Germinal center (tissue), 1 donor: ENCODE measurements at regions not wholly inside any gene's neighbourhood (a gene's known extent, or its start where the extent isn't known, plus 50 kb on each side); places are given as distances from the start of the nearest gene placed in this dataset.
"Not testable (repeated sequence)": the region's sequence is repeated elsewhere in the genome, so short reads cannot be mapped to it uniquely, and the experiment has no call there.

Experiments
- DNase-seq: peaks from one replicate; pipeline ENCODE4 v3.0.0; 2012; ENCODE audit warnings: mixed read lengths, low spot score

DNA sequence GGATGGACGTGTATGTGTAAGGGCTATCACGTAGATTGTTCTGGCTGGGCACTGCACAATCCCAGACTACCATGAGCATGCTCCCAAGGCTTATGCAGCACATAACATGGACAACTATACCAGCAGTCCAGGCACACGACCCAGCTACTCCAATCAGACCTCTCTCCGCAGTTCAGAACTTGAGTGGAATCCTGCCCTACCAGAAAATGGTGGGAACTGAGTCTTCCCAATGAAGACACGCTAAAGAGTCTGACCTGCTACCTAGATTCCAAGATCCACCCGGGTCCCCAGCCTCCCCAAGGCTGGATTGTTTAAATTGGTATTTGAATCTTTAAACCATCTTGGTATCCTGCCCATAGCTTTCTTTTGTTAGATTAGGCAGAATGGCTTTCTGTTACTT is 251.3 kb upstream of the KAZN start:
- no peak for DNase-seq

DNA sequence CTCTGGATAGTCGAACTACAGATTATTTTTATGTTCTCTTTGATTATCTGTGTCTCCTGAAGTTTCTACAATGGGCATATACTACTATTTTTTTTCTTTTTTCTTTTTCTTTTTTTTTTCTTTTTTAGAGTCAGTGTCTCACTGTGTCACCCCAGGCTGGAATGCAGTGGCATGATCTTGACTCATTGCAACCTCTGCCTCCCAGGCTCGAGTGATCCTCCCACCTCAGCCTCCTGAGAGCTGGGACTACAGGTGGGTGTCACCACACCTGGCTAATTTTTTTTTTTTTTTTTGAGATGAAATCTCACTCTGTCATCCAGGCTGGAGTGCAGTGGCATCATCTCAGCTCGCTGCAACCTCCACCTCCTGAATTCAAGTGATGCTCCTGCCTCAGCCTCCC is 250.7 kb upstream of the KAZN start:
- no peak for DNase-seq

DNA sequence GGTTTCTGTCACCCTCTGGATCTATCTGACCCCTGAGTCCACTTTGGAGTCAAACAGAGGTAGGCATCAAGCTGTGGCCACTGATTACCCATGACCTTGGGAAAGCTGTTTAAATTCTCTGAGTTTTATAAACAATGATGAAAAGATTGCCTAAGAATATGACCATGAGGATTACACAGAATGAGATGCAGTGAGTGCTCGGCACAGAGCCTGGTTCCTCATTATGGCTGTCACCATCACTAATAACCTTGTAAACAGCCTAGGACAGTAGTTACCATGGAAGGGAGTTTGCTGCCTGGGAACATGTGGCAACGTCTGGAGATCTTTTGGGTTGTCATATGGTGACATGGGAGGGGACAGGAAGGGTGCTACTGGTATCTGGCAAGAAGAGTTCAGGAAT is 248.3 kb upstream of the KAZN start:
- DNase-seq: no peak

DNA sequence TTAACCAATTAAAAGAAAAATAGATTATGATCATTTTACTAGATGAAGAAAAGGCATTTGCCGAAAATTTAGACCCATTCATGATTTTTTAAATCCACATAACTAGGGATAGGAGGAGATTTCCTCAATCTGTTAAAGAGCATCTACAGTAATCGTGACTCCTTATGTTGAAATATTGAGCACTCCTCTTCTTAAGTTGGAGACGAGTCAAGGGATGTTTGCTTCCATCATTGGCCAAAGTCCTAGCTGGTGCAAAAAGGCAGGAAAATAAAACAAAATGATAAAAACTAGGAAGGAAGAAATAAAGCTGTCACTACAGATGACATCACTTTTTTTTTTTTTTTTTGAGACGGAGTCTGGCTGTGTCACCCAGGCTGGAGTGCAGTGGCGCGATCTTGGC is 245.6 kb upstream of the KAZN start:
- no peak for DNase-seq

DNA sequence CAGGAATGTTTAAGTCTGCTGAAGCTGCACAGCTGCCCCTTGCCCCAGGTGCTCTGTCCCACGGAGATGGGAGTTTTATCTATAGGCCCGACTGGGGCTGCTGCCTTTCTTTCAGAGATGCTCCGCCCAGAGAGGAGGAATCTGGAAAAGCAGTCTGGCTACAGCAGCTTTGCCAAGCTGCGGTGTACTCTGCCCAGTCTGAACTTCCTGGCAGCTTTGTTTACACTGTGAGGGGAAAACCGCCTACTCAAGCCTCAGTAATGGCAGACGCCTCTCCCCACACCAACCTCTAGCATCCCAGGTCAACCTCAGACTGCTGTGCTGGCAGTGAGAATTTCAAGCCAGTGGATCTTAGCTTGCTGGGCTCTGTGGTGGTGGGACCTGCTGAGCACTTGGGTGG is 237.5 kb upstream of the KAZN start:
- not testable (repeated sequence) for DNase-seq

DNA sequence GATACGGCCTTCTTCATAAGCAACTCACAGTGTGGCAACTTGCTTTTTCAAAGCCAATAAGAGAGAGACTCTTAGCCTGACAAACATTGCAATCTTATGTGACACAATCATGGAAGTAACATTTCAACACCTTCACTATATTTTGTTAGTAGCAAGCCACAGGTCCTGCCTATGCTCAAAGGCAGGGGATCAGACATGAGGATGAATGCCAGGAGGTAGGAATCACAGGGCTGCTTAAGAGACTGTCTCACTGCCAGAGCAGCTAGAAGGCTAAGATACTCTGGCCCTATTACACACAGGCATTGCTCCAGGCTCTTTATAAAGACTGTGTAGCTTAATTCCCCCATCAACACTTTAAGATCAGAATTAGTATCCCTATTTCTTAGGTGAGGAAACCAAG is 236.2 kb upstream of the KAZN start:
- no peak for DNase-seq

DNA sequence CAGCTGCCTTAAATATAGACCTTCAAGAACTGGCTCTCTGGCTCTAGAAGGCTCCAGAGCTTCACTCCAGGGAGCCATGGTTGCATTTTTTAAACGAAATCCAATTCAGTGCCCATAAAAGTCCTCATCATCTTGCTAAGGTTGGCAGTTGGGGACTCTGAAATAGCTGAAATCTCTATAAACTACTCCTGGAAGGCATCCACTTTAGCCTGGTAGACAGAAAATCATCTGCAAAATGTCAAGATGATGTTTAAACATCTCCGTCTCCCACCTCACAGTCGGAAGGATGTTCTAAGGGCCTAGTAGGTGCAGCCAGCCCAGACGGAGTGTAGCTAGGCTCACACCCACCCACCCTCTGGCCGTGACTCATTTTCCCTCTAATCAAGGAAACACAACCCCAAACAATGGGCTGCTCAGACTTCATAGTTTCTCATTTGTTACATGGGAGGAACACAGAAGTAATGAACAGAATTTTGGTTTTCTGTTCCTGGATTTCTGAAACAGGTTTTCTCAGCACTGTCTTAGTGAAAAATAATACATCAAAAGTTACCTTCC is 235.4 kb upstream of the KAZN start:
- no peak for DNase-seq

DNA sequence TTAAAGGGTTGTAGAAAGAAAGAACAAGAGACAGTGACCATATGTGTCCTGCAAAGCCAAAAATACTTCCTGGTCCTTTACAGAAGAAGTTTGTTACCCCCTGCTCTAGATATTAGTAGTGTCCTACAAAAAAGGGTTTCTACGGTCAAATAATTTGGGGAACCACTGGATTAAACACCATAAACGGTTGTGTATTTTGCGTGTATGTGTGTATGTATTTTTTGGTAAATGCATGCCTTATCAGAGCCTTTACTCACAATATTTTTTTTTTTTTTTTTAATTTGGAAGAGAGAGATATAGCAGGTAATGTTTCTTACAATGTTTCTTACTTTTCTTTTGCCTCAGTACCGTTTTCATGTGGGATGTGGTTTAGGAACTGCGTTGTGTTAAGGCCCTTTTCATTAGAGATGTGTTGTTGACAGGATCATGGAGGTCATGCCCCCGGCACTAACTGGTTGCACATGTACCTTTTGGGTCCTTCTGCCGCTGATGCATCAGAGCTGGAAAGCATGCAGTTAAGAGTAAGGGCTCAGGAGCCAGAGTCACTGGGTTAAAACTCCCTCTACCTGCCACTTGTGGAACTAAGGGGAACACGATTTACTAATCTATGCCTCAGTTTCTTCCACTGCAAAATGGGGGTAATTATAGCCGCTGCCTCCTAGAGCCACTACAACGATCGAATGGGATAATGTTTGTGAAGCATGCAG is 234.6 kb upstream of the KAZN start:
- DNase-seq: no peak

DNA sequence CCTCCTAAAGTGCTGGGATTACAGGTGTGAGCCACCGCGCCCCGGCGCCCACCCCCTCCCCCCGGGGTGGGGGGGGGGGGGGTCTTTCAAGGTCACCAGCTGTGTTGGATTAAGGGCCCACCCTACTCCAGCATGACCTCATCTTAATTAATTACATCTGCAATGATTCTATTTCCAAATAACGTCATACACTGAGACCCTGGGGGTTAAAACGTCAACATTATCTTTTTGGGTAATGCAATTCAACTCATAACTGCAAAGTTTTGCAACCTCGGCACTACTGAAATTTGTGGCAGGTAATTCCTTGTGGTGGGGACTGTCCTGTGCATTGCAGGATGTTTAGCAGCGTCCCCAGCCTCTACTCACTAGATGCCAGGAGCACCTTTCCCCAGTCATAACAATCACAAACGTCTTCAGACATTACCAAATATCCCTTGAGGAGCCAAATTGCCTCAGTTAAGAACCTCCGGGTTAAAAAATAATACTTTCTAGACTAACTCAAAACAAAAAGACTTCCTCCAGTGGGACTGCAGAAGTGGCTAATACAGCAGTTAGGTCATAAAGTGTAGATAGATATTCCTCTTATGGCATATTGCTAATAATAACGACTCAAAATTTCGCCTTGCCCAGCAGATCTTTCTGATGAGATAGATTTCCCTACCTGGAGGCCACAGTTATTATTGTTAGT is 233.0 kb upstream of the KAZN start:
- DNase-seq: no peak

DNA sequence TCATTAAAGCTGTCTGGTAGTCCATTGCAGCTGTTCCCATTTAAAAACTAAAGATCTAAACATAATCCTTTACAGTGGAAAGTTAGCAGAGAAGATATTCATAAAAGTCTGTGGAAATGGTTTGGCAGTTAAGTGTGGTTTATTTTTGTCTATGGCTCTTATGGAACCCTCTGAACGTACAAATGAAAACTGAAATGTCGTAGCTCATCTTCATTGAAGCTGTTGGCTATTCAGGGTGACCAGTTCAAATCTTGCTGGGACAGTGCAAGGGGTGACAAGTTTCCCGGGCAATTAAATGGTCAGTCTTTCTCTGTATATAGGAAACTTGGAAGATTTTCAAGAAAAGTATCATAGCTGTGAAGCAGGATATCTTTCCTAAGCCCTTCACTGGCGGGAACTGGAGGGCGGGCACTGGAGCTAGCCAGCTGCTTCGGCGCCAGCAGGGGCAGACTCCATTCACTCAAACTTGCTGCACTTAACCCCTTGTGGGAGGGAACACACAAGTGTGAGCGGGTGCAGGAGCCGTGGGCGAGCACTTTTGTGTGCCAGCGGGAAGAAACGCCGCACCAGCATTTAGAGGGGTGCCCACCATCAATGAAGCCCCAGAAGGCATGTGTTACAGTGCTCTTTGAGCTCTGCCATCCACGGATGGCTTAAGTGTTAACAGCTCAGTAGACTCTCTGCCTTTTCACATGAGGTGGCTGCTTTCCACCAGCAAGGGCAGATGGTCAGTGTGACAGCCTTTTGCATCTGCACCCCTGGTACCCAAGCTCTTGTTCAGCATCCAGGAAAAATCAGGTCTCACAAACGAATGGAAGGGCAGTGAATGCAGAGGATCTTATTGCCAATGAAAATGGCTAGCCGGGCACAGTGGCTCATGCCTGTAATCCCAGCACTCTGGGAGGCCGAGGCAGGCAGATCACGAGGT is 232.1 kb upstream of the KAZN start:
- no peak for DNase-seq

DNA sequence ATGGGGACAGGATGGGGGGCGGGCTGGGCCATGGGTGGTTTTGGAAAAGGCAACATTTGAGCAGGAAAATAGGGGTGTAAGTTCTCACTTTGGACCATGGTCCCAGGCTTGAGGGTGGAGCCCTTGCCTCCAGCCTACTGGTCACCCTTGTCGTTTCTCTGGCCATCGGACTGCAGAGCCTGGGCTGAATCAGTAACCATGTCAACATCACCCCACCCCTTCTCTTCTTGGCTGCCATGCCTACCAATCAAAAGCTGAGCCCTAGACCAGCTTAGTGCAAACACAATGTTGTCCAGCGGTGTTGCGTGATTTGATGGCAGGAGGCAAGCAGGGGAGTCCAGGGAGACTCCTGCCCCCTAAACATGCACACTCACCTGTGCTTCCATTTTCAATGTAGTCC is 231.0 kb upstream of the KAZN start:
- DNase-seq: no peak

DNA sequence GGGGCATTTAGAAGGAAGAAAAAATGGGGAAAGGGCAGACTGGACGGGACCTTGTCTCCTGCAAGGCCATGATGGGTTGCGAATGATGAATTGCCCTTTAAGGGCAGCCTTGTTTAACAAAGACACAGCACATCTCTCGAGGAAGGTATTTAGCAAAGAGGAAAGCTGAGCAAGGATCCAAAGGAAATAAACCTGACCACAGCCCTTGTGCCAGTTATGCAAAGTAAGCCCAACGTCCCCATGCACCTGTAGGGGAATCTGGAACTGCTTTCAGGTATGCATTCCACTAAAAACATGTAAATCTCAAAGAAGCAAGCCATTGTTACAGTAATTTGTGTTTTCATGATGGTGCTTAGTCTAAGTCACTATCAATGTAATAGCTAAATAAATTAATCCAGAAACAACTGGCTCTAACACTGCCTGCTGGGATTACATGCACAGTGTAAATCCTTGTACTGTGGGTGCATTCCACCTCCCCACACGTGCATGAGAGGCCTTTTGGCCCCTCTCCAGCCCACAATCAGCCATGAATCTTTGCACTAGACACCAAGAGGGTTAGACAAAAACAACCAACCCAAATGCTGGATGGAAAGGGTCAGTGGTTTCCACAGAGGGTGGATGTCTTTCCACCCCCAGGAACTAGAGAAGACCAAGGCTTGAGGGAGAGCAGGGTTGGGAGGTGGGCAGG is 228.8 kb upstream of the KAZN start:
- DNase-seq: no peak

DNA sequence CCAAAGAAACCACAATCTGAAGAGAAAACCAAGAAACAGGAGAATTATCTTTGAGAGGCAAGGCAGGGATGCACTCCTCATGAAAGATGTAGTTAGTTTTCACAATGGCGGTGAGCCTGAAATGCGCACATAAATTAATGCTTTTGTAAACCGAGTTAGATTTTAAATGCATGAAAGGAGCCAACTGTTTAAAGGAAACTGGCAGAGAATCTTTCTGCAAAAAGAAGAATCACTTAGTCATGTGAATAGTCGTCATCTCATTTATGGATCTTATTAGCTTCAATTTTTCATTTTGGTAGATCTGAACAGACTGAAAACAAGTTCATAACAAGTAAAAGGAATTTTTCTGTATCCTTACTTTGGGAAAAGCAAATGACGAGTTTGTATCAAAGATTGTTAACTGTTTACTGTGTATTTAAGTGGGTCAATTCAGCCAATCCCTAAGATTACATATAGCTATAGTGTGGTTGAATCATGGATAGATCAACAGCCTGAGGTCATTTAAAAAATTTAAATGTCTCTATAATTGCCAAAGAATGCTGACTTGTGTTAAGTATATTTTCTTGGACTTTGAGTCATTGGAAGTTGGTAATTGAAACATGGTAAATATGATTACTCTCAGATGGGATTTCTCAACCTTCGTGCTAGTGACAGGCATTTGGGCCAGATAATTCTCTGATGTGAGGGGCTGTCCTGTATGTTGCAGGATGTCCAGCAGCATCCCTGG is 226.6 kb upstream of the KAZN start:
- DNase-seq: no peak

DNA sequence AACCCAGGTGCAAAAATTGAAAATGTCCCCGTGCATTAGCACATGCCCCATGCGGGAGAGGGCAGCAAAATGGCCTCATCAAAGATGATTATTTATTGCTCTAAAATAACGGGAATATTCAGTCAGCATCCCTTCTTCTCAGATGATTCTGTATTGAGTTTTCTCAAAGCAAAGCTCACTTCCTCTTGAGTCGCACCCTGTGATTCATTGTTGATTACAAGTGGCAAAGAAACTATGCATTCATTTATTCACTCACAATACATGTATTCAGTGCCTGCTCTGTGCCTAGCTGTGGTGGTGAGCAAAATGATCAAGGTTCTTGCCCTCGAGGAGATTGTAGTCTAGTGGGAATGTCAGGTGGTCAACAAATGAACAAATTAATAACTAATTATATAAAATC is 226.0 kb upstream of the KAZN start:
- DNase-seq: no peak

DNA sequence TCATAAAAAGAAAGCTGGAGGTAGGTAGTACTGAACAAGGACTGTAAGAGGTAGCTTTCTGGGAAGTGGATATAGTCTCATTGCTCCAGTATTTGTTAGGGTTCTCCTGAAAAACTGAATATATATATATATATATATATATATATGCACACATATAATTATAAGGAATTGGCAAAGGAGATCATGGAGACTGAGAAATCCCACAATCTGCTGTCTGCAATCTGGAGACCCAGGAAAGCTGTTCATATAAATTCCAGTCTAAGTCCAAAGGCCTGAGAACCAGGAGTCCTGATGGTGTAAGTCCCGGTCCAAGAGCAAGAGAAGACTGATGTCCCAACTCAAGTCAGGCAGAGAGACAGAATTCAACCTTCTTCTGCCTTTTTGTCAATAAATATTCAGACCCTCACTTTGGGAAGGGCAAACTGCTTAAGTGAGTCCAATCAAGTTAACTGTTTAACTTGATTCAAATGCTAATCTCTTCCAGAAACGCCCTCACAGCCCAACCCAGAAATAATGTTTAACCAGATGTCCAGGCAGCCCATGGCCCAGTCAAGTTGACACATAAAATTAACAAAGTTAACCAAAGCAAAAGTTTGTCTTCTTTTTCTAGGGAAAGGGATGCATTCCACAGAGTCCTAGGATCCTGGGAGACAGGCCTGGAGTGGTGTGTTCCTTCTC is 225.3 kb upstream of the KAZN start:
- DNase-seq: no peak

DNA sequence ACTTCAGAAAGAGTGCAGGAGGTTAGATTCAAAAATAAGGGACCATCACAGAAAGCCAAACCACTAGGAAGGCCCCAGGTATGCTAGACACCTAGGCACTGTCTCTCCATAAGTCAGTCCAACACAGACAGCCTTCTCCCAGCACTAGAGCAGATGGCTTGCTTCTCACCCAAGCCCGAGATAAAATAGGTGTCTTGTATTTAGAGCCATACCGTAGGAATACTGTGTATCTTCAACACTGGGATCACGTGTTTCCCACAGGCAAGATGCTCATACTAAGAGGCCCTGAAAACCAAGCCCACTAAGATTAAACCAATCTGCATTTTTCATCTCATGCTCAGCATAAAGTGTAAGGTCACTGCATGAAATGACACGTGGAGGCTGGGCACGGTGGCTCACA is 223.3 kb upstream of the KAZN start:
- no peak for DNase-seq

DNA sequence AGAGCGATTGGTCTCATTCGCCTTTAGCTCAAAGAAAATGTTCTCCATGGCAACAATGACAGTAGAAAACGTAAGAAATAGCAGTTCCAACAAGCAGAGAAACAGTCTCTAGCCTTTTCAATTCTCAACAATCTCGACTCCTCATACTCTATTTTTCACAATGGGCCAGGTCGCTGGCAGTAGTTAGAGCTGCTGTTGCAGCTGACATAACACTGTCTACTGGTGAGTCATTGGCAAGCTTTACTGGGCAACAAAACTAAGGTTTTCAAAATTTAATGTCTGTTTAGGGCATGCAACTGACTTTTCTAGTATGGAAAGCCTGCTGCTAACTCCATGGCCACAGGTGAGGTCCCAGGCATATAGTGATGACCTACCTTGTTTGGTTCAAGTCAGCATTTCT is 221.1 kb upstream of the KAZN start:
- DNase-seq: no peak

DNA sequence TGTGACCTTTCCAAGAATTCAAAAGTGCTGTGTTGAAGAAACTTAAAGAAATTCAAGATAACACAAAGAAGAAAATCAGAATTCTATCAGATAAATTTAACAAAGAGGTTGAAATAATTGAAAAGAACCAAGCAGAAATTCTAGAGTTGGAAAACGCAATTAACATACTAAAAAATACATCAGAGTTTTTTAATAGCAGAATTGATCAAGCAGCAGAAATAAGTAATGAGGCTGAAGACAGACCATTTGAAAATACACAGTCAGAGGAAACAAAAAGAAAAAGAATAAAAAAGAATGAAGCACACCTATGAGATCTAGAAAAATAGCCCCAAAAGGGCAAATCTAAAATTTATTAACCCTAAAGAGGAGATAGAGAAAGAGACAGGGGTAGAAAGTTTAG is 218.1 kb upstream of the KAZN start:
- no peak for DNase-seq

DNA sequence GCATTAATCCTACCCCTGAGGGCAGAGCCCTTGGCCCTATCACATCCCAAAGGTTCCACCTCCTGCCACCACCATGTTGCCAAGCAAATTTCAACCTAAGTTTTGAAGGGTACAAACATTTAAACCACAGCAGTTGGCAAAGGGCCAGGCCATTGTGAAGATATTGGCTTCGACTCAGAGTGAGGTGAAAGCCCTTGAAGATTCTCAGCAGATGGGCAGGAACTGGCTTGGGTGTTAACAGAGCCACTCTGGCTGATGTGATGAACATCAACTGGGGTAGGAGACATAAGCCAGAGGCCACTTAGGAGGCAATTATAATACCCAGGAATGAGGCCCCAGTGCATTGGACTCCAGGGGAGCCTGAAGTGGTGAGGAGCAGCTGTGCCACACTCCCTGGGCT is 207.7 kb upstream of the KAZN start:
- DNase-seq: no peak

DNA sequence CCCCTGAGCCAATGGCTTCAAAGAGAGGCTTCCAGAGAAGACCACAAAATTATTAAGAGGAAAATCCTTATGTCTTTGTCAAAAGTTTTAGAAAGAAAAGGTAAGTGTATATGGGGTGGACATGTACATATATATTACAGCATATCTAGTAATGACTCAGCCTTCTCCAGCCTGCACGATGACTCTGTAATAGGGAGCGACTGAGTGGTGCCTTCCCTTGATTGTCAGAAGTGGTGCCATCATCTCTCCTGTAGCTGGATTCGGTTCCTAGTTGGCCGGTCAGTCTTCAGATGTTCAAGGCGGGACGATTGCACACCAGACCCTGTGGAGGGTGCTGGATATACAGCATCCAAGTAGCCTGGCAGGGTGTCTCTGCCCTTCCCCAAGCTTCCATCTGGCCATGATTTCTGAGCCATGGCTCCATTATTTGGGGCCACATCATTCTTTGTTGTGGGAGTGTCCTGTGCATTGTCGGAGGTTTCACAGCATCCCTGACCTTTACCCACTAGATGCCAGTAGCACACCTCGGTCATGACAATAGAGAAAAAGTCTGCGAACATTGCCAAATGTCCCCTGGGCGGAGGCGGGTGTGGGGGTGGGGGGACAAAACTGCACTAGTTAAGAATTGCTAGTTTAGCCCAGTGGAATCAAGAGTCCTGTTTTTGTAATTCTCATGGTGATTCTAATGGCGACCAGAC is 206.2 kb upstream of the KAZN start:
- no peak for DNase-seq
